ENCODE measurements at regions not wholly inside any gene's neighbourhood (a gene's known extent, or its start where the extent isn't known, plus 50 kb on each side); places are given as distances from the start of the nearest gene placed in this dataset.

GRCh38 chr11:114964676-114965214, 286.4 kb downstream of the NXPE2 start:
- TF ChIP-seq CTCF (IDR thresholded peaks at IDR 0.05) (no peak), POLR2A (IDR thresholded peaks at IDR 0.05) (no peak)

Data from Peyer's patch (tissue), 4 donors.